ENCODE measurements at regions not wholly inside any gene's neighbourhood (a gene's known extent, or its start where the extent isn't known, plus 50 kb on each side); places are given as distances from the start of the nearest gene placed in this dataset.

- Histone ChIP-seq H3K9me3 (no peaks in the 10 kb centered on the region), H3K27me3 (ENCODE audit: insufficient read depth) (no peaks in the 10 kb centered on the region), H3K4me2 (no peak overlapping the region), H3K4me1 (ENCODE audit: control insufficient read depth in 1 of 2, insufficient read depth in 2 of 2, low read depth in 1 of 2, low read length in 1 of 2) (no peaks in the 10 kb centered on the region), H3F3A (replicated peaks; ENCODE audit: insufficient read depth) (no peaks in the 10 kb centered on the region), H2AFZ (ENCODE audit: low read depth) (no peak overlapping the region), H3K27ac (ENCODE audit: low read depth in 2 of 2, low read length in 1 of 2) (no peak overlapping the region), H3K9me2 (peaks cover 6% of the 10 kb centered on the region; the same call in 1 of the 2 replicates), H3K36me3 (replicated peaks in 1 of 2; ENCODE audit: control insufficient read depth in 1 of 2, insufficient read depth in 2 of 2, low read length in 1 of 2) (no peaks in the 10 kb centered on the region), H3K79me2 (ENCODE audit: insufficient read depth) (no peaks in the 10 kb centered on the region), H4K20me1 (ENCODE audit: insufficient read depth) (no peaks in the 10 kb centered on the region), H3K9ac (no peak overlapping the region), H3K4me3 (ENCODE audit: low read depth in 2 of 2, low read length in 1 of 2) (no peak overlapping the region)
- WGBS (ENCODE audit: low lambda C conversion rate) = 47% methylated on average over 4 of the region's 4 CpGs
- TF ChIP-seq JUND (IDR thresholded peaks at IDR 0.05) (no peak), USF2 (IDR thresholded peaks at IDR 0.05; ENCODE audit: borderline replicate concordance, low read depth, low read length) (no peak), SIN3A (IDR thresholded peaks at IDR 0.05; ENCODE audit: borderline replicate concordance, low read depth, low read length) (no peak), CTCF (IDR thresholded peaks at IDR 0.05) (peak; percentile 20; the same call in 1 of the 2 replicates), FOSL2 (IDR thresholded peaks at IDR 0.05; ENCODE audit: borderline replicate concordance, low read depth) (no peak), GABPA (IDR thresholded peaks at IDR 0.05; ENCODE audit: low read depth) (no peak)
- POLR2A ChIA-PET = no interaction called here
- CTCF ChIA-PET = interaction anchor here (1.9 to 3.3 kb wide), 2 partner anchors 10 to 416 kb away, joined by 7 to 17 read pairs; no protein-coding TSS in a partner anchor
- DNase-seq = no peak
These were observed 313.1 kb upstream of the SMIM30 start for GRCh38 chr7:113431406-113431805.

DNA sequence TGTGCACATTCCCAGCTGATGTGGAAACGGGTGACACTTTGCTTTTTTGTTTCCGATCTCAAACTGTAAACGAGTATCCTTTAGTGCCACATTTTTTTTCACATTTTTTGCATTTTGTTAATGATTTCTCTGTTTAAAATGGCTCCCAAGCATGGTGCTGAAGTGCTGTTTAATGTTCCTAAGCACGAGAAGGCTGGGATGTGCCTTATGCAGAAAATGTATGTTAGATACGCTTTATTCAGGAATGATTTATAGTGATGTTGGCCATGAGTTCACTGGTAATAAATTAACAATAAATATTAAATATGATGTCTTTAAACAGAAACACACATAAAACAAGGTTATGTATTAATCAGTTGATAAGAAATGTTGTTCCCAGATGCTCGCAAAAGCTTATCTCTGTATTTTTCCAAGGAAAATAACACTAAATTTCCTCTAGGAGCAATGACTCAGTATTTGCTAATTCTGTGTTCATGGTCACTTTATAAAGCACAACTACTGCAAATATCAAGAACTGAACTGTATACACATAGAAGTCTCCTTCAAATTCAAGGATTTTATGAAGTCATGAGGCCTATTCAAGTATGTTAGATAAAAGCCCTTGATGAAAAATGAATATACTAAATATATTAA lies 305.9 kb upstream of the SMIM30 start:
- no peak overlapping the region for H3K4me3 ChIP-seq (ENCODE audit: low read depth in 2 of 2, low read length in 1 of 2)
- no peak overlapping the region for H2AFZ ChIP-seq (ENCODE audit: low read depth)
- no peak for TF ChIP-seq MXI1 (IDR thresholded peaks at IDR 0.05; ENCODE audit: low read depth, low read length)
- no peak for TF ChIP-seq EZH2phosphoT487 (IDR thresholded peaks at IDR 0.05; ENCODE audit: borderline replicate concordance, low read depth)
- no peak for TF ChIP-seq GABPA (IDR thresholded peaks at IDR 0.05; ENCODE audit: low read depth)
- TF ChIP-seq POLR2AphosphoS5 (IDR thresholded peaks at IDR 0.05; ENCODE audit: low read depth, low read length) = no peak
- no peak for TF ChIP-seq RFX5 (IDR thresholded peaks at IDR 0.05; ENCODE audit: low read length)
- TF ChIP-seq FOXM1 (IDR thresholded peaks at IDR 0.05; ENCODE audit: low read depth) = no peak
- TF ChIP-seq REST (IDR thresholded peaks at IDR 0.05; ENCODE audit: low read depth, low read length) = no peak
- TF ChIP-seq USF1 (IDR thresholded peaks at IDR 0.05; ENCODE audit: borderline replicate concordance, low read depth) = no peak
- TF ChIP-seq FOXJ3 (CRISPR knock-in tag; IDR thresholded peaks at IDR 0.05) = no peak
- TF ChIP-seq TCF12 (IDR thresholded peaks at IDR 0.05) = no peak
- no peak for TF ChIP-seq EP300 (IDR thresholded peaks at IDR 0.05; ENCODE audit: borderline replicate concordance in 1 of 2, low read depth in 1 of 2, low read length in 1 of 2)
- ChIA-PET POLR2A (no interaction called here), CTCF (interaction anchor here (1.0 to 6.8 kb wide), 9 partner anchors 8 to 874 kb away, joined by 3 to 85 read pairs (median 6); no protein-coding TSS in a partner anchor)
- H3F3A ChIP-seq (replicated peaks; ENCODE audit: insufficient read depth) = no peaks in the 10 kb centered on the region
- no peaks in the 10 kb centered on the region for H3K27me3 ChIP-seq (ENCODE audit: insufficient read depth)
- H3K9me2 ChIP-seq = no peaks in the 10 kb centered on the region
- no peaks in the 10 kb centered on the region for H4K20me1 ChIP-seq (ENCODE audit: insufficient read depth)
- H3K27ac ChIP-seq (ENCODE audit: low read depth in 2 of 2, low read length in 1 of 2) = no peak overlapping the region
- no peaks in the 10 kb centered on the region for H3K79me2 ChIP-seq (ENCODE audit: insufficient read depth)
- no peaks in the 10 kb centered on the region for H3K36me3 ChIP-seq (replicated peaks in 1 of 2; ENCODE audit: control insufficient read depth in 1 of 2, insufficient read depth in 2 of 2, low read length in 1 of 2)
- no peaks in the 10 kb centered on the region for H3K9me3 ChIP-seq
- 46% methylated on average over 6 of the region's 6 CpGs for WGBS (ENCODE audit: low lambda C conversion rate)
- no peak overlapping the region for H3K9ac ChIP-seq
- DNase-seq = no peak
- H3K4me2 ChIP-seq = no peak overlapping the region
- H3K4me1 ChIP-seq (ENCODE audit: control insufficient read depth in 1 of 2, insufficient read depth in 2 of 2, low read depth in 1 of 2, low read length in 1 of 2) = peaks cover 0 to 2% of the 10 kb centered on the region in 2 experiments; a peak in 1 of 4 replicates
